HEK293 (cell line): ENCODE measurements at regions not wholly inside any gene's neighbourhood (a gene's known extent, or its start where the extent isn't known, plus 50 kb on each side); places are given as distances from the start of the nearest gene placed in this dataset.

ENCODE experiments used
- CTCF ChIA-PET: fragments of 350-600 bp; formaldehyde crosslinking; extraction: SDS; loops from one replicate; lab custom pipeline; 2021; ENCODE audit warnings: antibody characterized with exemption; lab: Yijun Ruan, JAX
- POLR2A ChIA-PET: fragments of 300-600 bp; formaldehyde crosslinking; extraction: SDS; loops from one replicate; lab custom pipeline; 2020; ENCODE audit warnings: antibody characterized with exemption, inconsistent platforms; lab: Yijun Ruan, JAX
- H3K27ac ChIP-seq: fragments of 200-500 bp; sonication (Bioruptor generic); 2 replicates; pipeline ENCODE4 v1.5.1; 2014; ENCODE audit warnings: low read depth, low read length, control low read depth, inconsistent platforms; ENCODE audit errors: extremely low read depth
- H3K36me3 ChIP-seq, 2 experiments: fragments of 200-500 bp in 1 of 2; sonication (Bioruptor generic) in 1 of 2; 1 replicate in 1 of 2; 2 replicates in 1 of 2; pipeline ENCODE4 v1.5.1; 2014 to 2017; ENCODE audit warnings: inconsistent platforms in 2 of 2, low read length in 2 of 2; ENCODE audit not compliant: control insufficient read depth in 2 of 2, insufficient read depth in 1 of 2
- H3K4me1 ChIP-seq: fragments of 200-500 bp; sonication (Bioruptor generic); 2 replicates; pipeline ENCODE4 v1.5.1; 2014; ENCODE audit warnings: mild to moderate bottlenecking, low read length, inconsistent platforms; ENCODE audit not compliant: control insufficient read depth, insufficient read depth
- H3K4me3 ChIP-seq: 2 replicates; pipeline ENCODE4 v1.5.1; 2011; ENCODE audit warnings: low read depth, mild to moderate bottlenecking, control low read depth, low read length, moderate library complexity
- H3K9me3 ChIP-seq: fragments of 200-500 bp; sonication (Bioruptor generic); 2 replicates; pipeline ENCODE4 v1.5.1; 2014; ENCODE audit warnings: low read depth, low read length, inconsistent platforms; ENCODE audit not compliant: control insufficient read depth, insufficient read depth
- GLIS1 ChIP-seq: fragments of 450-650 bp; formaldehyde crosslinking; IDR thresholded peaks from 2 replicates; pipeline ENCODE4 v1.5.1; 2016; ENCODE audit warnings: missing biosample characterization, missing genetic modification characterization
- HOXC10 ChIP-seq: sonication (generic); formaldehyde crosslinking; IDR thresholded peaks from 2 replicates; pipeline ENCODE4 v1.8.1; 2023; ENCODE audit warnings: mild to moderate bottlenecking, missing genetic modification reagents
- KLF8 ChIP-seq: fragments of 450-650 bp; formaldehyde crosslinking; IDR thresholded peaks from 2 replicates; pipeline ENCODE4 v1.5.1; 2016; ENCODE audit warnings: missing biosample characterization, missing genetic modification characterization
- ZBTB21 ChIP-seq: fragments of 450-650 bp; formaldehyde crosslinking; IDR thresholded peaks from 2 replicates; pipeline ENCODE4 v1.5.1; 2017; ENCODE audit warnings: missing biosample characterization, missing genetic modification characterization
- ZEB2 ChIP-seq: fragments of 450-650 bp; formaldehyde crosslinking; IDR thresholded peaks from 2 replicates; pipeline ENCODE4 v1.5.1; 2016; ENCODE audit warnings: missing biosample characterization, missing genetic modification characterization
- ZNF114 ChIP-seq: fragments of 450-650 bp; formaldehyde crosslinking; IDR thresholded peaks from 2 replicates; pipeline ENCODE4 v1.5.0; 2017; ENCODE audit warnings: missing biosample characterization, missing genetic modification characterization
- ZNF138 ChIP-seq: fragments of 450-650 bp; formaldehyde crosslinking; IDR thresholded peaks from 2 replicates; pipeline ENCODE4 v1.5.1; 2016; ENCODE audit warnings: missing biosample characterization, missing genetic modification characterization, borderline replicate concordance
- ZNF146 ChIP-seq: fragments of 450-650 bp; formaldehyde crosslinking; IDR thresholded peaks from 2 replicates; pipeline ENCODE4 v1.5.1; 2016; ENCODE audit warnings: missing biosample characterization, missing genetic modification characterization
- ZNF174 ChIP-seq: fragments of 450-650 bp; formaldehyde crosslinking; IDR thresholded peaks from 2 replicates; pipeline ENCODE4 v1.5.0; 2017; ENCODE audit warnings: missing biosample characterization, mild to moderate bottlenecking, missing genetic modification characterization
- ZNF214 ChIP-seq: fragments of 450-650 bp; formaldehyde crosslinking; IDR thresholded peaks from 2 replicates; pipeline ENCODE4 v1.5.1; 2017; ENCODE audit warnings: missing biosample characterization, mild to moderate bottlenecking, missing genetic modification characterization, borderline replicate concordance
- ZNF341 ChIP-seq: fragments of 450-650 bp; formaldehyde crosslinking; IDR thresholded peaks from 2 replicates; pipeline ENCODE4; 2016; ENCODE audit warnings: low read depth, missing biosample characterization, missing genetic modification characterization
- ZNF571 ChIP-seq: fragments of 450-650 bp; formaldehyde crosslinking; IDR thresholded peaks from 2 replicates; pipeline ENCODE4 v1.5.0; 2017; ENCODE audit warnings: missing biosample characterization, missing genetic modification characterization
- ZNF585B ChIP-seq: fragments of 450-650 bp; formaldehyde crosslinking; IDR thresholded peaks from 2 replicates; pipeline ENCODE4 v1.5.1; 2016; ENCODE audit warnings: missing biosample characterization, missing genetic modification characterization
- ZNF610 ChIP-seq: fragments of 450-650 bp; formaldehyde crosslinking; IDR thresholded peaks from 2 replicates; pipeline ENCODE4 v1.5.1; 2016; ENCODE audit warnings: missing biosample characterization, missing genetic modification characterization, borderline replicate concordance
- ZNF621 ChIP-seq: fragments of 450-650 bp; formaldehyde crosslinking; IDR thresholded peaks from 2 replicates; pipeline ENCODE4 v1.5.1; 2017; ENCODE audit warnings: missing biosample characterization, missing genetic modification characterization
- ZNF623 ChIP-seq: fragments of 450-650 bp; formaldehyde crosslinking; IDR thresholded peaks from 2 replicates; pipeline ENCODE4 v1.5.1; 2016; ENCODE audit warnings: missing biosample characterization, missing genetic modification characterization
- ZNF747 ChIP-seq: fragments of 450-650 bp; formaldehyde crosslinking; IDR thresholded peaks from 2 replicates; pipeline ENCODE4 v1.5.1; 2016; ENCODE audit warnings: missing biosample characterization, missing genetic modification characterization
- TF ChIP-seq, protein P1 (sequence below): fragments of 450-650 bp; formaldehyde crosslinking; IDR thresholded peaks from 2 replicates; pipeline ENCODE4 v1.5.1; 2016; ENCODE audit warnings: missing biosample characterization, missing genetic modification characterization
- TF ChIP-seq, protein P2 (sequence below): fragments of 450-650 bp; formaldehyde crosslinking; IDR thresholded peaks from 2 replicates; pipeline ENCODE4 v1.5.1; 2017; ENCODE audit warnings: missing biosample characterization, mild to moderate bottlenecking, missing genetic modification characterization, moderate library complexity
- TF ChIP-seq, protein P3 (sequence below): fragments of 450-650 bp; formaldehyde crosslinking; IDR thresholded peaks from 2 replicates; pipeline ENCODE4 v1.5.1; 2016; ENCODE audit warnings: missing biosample characterization, missing genetic modification characterization, low read depth
- TF ChIP-seq, protein P4 (sequence below): fragments of 450-650 bp; formaldehyde crosslinking; conservative IDR thresholded peaks from 2 replicates; pipeline ENCODE4 v1.5.1; 2016; ENCODE audit warnings: low read depth, missing biosample characterization, missing genetic modification characterization

- TF ChIP-seq, protein P1, sequence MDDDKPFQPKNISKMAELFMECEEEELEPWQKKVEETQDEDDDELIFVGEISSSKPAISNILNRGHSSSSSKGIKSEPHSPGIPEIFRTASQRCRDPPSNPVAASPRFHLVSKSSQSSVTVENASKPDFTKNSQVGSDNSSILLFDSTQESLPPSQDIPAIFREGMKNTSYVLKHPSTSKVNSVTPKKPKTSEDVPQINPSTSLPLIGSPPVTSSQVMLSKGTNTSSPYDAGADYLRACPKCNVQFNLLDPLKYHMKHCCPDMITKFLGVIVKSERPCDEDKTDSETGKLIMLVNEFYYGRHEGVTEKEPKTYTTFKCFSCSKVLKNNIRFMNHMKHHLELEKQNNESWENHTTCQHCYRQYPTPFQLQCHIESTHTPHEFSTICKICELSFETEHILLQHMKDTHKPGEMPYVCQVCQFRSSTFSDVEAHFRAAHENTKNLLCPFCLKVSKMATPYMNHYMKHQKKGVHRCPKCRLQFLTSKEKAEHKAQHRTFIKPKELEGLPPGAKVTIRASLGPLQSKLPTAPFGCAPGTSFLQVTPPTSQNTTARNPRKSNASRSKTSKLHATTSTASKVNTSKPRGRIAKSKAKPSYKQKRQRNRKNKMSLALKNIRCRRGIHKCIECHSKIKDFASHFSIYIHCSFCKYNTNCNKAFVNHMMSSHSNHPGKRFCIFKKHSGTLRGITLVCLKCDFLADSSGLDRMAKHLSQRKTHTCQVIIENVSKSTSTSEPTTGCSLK = no peak
- TF ChIP-seq ZNF146 (tag by site-specific recombination) = no peak
- TF ChIP-seq ZNF747 (tag by site-specific recombination) = no peak
- TF ChIP-seq, all 188 proteins: peak for 0
Observed at GRCh38 chr11:95692526-95693260, 96.9 kb downstream of the FAM76B start (continued).

GRCh38 chr11:95690100-95690499, 99.5 kb downstream of the FAM76B start:
- ChIA-PET POLR2A (no interaction called here), CTCF (interaction anchor here (1.4 kb wide), 1 partner anchor 535 kb away, joined by 4 read pairs; no protein-coding TSS in a partner anchor)
- no peaks in the 10 kb centered on the region for H3K9me3 ChIP-seq
- no peak for TF ChIP-seq HOXC10 (CRISPR knock-in tag)
- TF ChIP-seq ZNF585B (tag by site-specific recombination) = no peak
- TF ChIP-seq ZNF214 (tag by site-specific recombination) = no peak
- no peak for TF ChIP-seq GLIS1 (tag by site-specific recombination)
- TF ChIP-seq ZBTB21 = no peak
- H3K36me3 ChIP-seq = no peaks in the 10 kb centered on the region
- H3K4me1 ChIP-seq = no peaks in the 10 kb centered on the region
- H3K4me3 ChIP-seq = no peak overlapping the region
- H3K27ac ChIP-seq = no peak overlapping the region

GRCh38 chr11:95688501-95689222, 100.9 kb downstream of the FAM76B start:
- H3K9me3 ChIP-seq = no peaks in the 10 kb centered on the region
- H3K36me3 ChIP-seq = no peaks in the 10 kb centered on the region
- H3K4me3 ChIP-seq = no peak overlapping the region
- ChIA-PET CTCF (interaction anchor here (0.6 kb wide), 1 partner anchor 625 kb away, joined by 3 read pairs; no protein-coding TSS in a partner anchor), POLR2A (no interaction called here)
- H3K4me1 ChIP-seq = no peaks in the 10 kb centered on the region
- no peak overlapping the region for H3K27ac ChIP-seq
- TF ChIP-seq ZEB2 (tag by site-specific recombination) (no peak), ZNF341 (tag by site-specific recombination) (no peak), ZNF623 (tag by site-specific recombination) (no peak), ZNF138 (tag by site-specific recombination) (no peak), ZNF571 (no peak), ZNF610 (tag by site-specific recombination) (no peak), KLF8 (tag by site-specific recombination) (no peak), ZNF114 (tag by site-specific recombination) (no peak), ZNF621 (no peak), ZNF174 (tag by site-specific recombination) (no peak)
- TF ChIP-seq, protein P2, sequence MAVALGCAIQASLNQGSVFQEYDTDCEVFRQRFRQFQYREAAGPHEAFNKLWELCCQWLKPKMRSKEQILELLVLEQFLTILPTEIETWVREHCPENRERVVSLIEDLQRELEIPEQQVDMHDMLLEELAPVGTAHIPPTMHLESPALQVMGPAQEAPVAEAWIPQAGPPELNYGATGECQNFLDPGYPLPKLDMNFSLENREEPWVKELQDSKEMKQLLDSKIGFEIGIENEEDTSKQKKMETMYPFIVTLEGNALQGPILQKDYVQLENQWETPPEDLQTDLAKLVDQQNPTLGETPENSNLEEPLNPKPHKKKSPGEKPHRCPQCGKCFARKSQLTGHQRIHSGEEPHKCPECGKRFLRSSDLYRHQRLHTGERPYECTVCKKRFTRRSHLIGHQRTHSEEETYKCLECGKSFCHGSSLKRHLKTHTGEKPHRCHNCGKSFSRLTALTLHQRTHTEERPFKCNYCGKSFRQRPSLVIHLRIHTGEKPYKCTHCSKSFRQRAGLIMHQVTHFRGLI = no peak
- TF ChIP-seq, protein P3, sequence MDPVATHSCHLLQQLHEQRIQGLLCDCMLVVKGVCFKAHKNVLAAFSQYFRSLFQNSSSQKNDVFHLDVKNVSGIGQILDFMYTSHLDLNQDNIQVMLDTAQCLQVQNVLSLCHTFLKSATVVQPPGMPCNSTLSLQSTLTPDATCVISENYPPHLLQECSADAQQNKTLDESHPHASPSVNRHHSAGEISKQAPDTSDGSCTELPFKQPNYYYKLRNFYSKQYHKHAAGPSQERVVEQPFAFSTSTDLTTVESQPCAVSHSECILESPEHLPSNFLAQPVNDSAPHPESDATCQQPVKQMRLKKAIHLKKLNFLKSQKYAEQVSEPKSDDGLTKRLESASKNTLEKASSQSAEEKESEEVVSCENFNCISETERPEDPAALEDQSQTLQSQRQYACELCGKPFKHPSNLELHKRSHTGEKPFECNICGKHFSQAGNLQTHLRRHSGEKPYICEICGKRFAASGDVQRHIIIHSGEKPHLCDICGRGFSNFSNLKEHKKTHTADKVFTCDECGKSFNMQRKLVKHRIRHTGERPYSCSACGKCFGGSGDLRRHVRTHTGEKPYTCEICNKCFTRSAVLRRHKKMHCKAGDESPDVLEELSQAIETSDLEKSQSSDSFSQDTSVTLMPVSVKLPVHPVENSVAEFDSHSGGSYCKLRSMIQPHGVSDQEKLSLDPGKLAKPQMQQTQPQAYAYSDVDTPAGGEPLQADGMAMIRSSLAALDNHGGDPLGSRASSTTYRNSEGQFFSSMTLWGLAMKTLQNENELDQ (tag by site-specific recombination) = no peak
- TF ChIP-seq, protein P4, sequence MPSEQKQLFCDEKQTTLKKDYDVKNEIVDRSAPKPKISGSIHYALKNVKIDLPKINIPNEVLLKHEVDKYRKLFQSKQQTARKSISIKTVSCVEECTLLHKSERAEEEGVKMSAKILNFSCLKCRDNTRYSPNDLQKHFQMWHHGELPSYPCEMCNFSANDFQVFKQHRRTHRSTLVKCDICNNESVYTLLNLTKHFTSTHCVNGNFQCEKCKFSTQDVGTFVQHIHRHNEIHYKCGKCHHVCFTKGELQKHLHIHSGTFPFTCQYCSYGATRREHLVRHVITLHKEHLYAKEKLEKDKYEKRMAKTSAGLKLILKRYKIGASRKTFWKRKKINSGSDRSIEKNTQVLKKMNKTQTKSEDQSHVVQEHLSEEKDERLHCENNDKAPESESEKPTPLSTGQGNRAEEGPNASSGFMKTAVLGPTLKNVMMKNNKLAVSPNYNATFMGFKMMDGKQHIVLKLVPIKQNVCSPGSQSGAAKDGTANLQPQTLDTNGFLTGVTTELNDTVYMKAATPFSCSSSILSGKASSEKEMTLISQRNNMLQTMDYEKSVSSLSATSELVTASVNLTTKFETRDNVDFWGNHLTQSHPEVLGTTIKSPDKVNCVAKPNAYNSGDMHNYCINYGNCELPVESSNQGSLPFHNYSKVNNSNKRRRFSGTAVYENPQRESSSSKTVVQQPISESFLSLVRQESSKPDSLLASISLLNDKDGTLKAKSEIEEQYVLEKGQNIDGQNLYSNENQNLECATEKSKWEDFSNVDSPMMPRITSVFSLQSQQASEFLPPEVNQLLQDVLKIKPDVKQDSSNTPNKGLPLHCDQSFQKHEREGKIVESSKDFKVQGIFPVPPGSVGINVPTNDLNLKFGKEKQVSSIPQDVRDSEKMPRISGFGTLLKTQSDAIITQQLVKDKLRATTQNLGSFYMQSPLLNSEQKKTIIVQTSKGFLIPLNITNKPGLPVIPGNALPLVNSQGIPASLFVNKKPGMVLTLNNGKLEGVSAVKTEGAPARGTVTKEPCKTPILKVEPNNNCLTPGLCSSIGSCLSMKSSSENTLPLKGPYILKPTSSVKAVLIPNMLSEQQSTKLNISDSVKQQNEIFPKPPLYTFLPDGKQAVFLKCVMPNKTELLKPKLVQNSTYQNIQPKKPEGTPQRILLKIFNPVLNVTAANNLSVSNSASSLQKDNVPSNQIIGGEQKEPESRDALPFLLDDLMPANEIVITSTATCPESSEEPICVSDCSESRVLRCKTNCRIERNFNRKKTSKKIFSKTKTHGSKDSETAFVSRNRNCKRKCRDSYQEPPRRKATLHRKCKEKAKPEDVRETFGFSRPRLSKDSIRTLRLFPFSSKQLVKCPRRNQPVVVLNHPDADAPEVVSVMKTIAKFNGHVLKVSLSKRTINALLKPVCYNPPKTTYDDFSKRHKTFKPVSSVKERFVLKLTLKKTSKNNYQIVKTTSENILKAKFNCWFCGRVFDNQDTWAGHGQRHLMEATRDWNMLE (tag by site-specific recombination) = no peak
